C4-2B (cell line): ENCODE measurements at regions not wholly inside any gene's neighbourhood (a gene's known extent, or its start where the extent isn't known, plus 50 kb on each side); places are given as distances from the start of the nearest gene placed in this dataset.

Source experiments
- H3K27ac ChIP-seq: fragments of 450-650 bp; 2 replicates; pipeline ENCODE4 v1.5.1; 2017
- CTCF ChIP-seq: fragments of 450-650 bp; conservative IDR thresholded peaks from 2 replicates; pipeline ENCODE4 v1.5.1; 2017; ENCODE audit warnings: mild to moderate bottlenecking
- ZFX ChIP-seq: fragments of 450-650 bp; IDR thresholded peaks from 2 replicates; pipeline ENCODE4 v1.6.1; 2017

DNA sequence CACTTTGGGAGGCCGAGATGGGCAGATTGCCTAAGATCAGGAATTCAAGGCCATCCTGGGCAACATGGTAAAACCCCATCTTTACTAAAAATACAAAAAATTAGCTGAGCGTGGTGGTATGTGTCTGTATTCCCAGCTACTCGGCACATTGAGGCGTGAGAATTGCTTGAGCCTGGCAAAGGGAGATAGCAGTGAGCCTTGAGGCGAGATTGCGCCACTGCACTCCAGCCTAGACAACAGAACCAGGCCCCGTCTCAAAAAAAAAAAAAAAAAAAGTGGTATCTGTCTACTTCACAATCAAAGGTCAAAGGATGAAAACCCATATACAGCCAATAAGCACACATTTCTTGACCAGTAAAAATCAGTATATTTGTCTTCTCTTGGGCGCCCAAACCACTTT, 728.5 kb upstream of the ADAMTS16 start:
- H3K27ac ChIP-seq = no peak overlapping the region
- TF ChIP-seq CTCF (no peak; the same call in 1 of the 2 replicates), ZFX (no peak)

- TF ChIP-seq CTCF = no peak
- no peak for TF ChIP-seq ZFX
- no peak overlapping the region for H3K27ac ChIP-seq
These were observed 726.1 kb upstream of the ADAMTS16 start for GRCh38 chr5:4413996-4414395.

DNA sequence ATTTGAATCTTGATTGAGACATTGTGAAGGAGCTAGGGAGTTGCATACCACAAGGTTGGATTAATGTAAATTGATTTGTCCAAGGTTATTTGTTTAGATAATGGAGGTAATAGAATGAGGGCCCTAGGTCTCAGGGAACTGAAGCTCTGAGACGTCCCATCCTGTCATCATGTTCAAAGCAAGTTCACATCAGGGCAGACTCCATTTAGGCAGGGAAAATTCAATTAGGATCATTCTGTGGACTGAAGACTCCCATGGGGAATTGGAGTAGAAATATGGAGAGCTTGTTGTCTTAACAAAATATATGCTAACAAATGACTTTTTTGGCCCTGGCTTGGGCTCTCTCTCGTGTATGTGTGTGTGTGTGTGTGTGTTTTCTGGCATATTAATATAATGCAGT, 722.0 kb upstream of the ADAMTS16 start:
- no peak for TF ChIP-seq ZFX
- no peak for TF ChIP-seq CTCF

GRCh38 chr5:4419281-4419680, 720.8 kb upstream of the ADAMTS16 start:
- no peak for TF ChIP-seq ZFX
- TF ChIP-seq CTCF = no peak
- H3K27ac ChIP-seq = no peak overlapping the region

More for the DNA sequence above, 722.0 kb upstream of the ADAMTS16 start:
- no peak overlapping the region for H3K27ac ChIP-seq

- no peak for TF ChIP-seq CTCF
- no peak for TF ChIP-seq ZFX
These were observed 720.0 kb upstream of the ADAMTS16 start for GRCh38 chr5:4420177-4420576.

GRCh38 chr5:4420681-4421080, 719.4 kb upstream of the ADAMTS16 start:
- no peak overlapping the region for H3K27ac ChIP-seq
- TF ChIP-seq ZFX (no peak), CTCF (no peak)

More at GRCh38 chr5:4420177-4420576, 720.0 kb upstream of the ADAMTS16 start:
- H3K27ac ChIP-seq = no peak overlapping the region

- no peak overlapping the region for H3K27ac ChIP-seq
- TF ChIP-seq ZFX = no peak
- no peak for TF ChIP-seq CTCF
These were observed 717.9 kb upstream of the ADAMTS16 start for GRCh38 chr5:4422247-4422646.
